Posterior vena cava (tissue), 2 donors: ENCODE measurements at regions not wholly inside any gene's neighbourhood (a gene's known extent, or its start where the extent isn't known, plus 50 kb on each side); places are given as distances from the start of the nearest gene placed in this dataset.
"Not testable (repeated sequence)": the region's sequence is repeated elsewhere in the genome, so short reads cannot be mapped to it uniquely, and the experiment has no call there.

ENCODE experiments used
- DNase-seq: peaks from one replicate; pipeline ENCODE4 v3.0.0-alpha.2; 2020; ENCODE audit warnings: low spot score
- intact Hi-C, 2 donors: fragments of 100-400 bp; cut with DNase I; formaldehyde crosslinking; loops; one replicate each; pipeline versions ENCODE4 v1.14.1 to v1.14.2; 2022 to 2023
- donor health status: DM: yes; HTN: yes; CAD: no.
- donor health status: DM: yes; HTN: yes; CAD: no.

- DNase-seq: no peak
- intact Hi-C loops: no loop called here
Observed at GRCh38 chr6:86756640-86757229, 180.6 kb upstream of the HTR1E start.

GRCh38 chr6:86744048-86744447, 193.3 kb upstream of the HTR1E start:
- intact Hi-C loops: no loop called here
- DNase-seq: no peak

GRCh38 chr6:86738078-86738477, 199.2 kb upstream of the HTR1E start:
- intact Hi-C loops: no loop called here
- DNase-seq: no peak

GRCh38 chr6:86731631-86732030, 205.7 kb upstream of the HTR1E start:
- intact Hi-C loops, DNase-seq: not testable (repeated sequence)

- intact Hi-C loops, DNase-seq: not testable (repeated sequence)
Observed at GRCh38 chr6:86730772-86731171, 206.6 kb upstream of the HTR1E start.

GRCh38 chr6:86730216-86730615, 207.1 kb upstream of the HTR1E start:
- intact Hi-C loops: no loop called here
- DNase-seq: no peak

GRCh38 chr6:86728976-86729375, 208.4 kb upstream of the HTR1E start:
- no peak for DNase-seq
- intact Hi-C loops: no loop called here

GRCh38 chr6:86724695-86725094, 212.6 kb upstream of the HTR1E start:
- DNase-seq: no peak
- intact Hi-C loops: no loop called here

GRCh38 chr6:86723729-86724128, 213.6 kb upstream of the HTR1E start:
- intact Hi-C loops: no loop called here
- no peak for DNase-seq

- no peak for DNase-seq
- intact Hi-C loops: no loop called here
Observed at GRCh38 chr6:86723151-86723550, 214.2 kb upstream of the HTR1E start.

- DNase-seq: no peak
- intact Hi-C loops: no loop called here
Observed at GRCh38 chr6:86722131-86722530, 215.2 kb upstream of the HTR1E start.

- intact Hi-C loops: no loop called here
- DNase-seq: no peak
Observed at GRCh38 chr6:86715676-86716075, 221.7 kb upstream of the HTR1E start.

- intact Hi-C loops: no loop called here
- no peak for DNase-seq
Observed at GRCh38 chr6:86712039-86712438, 225.3 kb upstream of the HTR1E start.

GRCh38 chr6:86707545-86708120, 229.7 kb upstream of the HTR1E start:
- intact Hi-C loops: no loop called here
- no peak for DNase-seq

- intact Hi-C loops: no loop called here
- DNase-seq: no peak
Observed at GRCh38 chr6:86706449-86706848, 230.9 kb upstream of the HTR1E start.

GRCh38 chr6:86701228-86701627, 236.1 kb upstream of the HTR1E start:
- intact Hi-C loops, DNase-seq: not testable (repeated sequence)

GRCh38 chr6:86686496-86686895, 250.8 kb upstream of the HTR1E start:
- no peak for DNase-seq

GRCh38 chr6:86685230-86685797, 252.0 kb upstream of the HTR1E start:
- DNase-seq: no peak
- intact Hi-C loops: no loop called here

More at GRCh38 chr6:86686496-86686895, 250.8 kb upstream of the HTR1E start:
- intact Hi-C loops: no loop called here

GRCh38 chr6:86683132-86683908, 254.0 kb upstream of the HTR1E start:
- intact Hi-C loops: no loop called here
- DNase-seq: no peak

GRCh38 chr6:86682297-86682696, 255.0 kb upstream of the HTR1E start:
- no peak for DNase-seq
- intact Hi-C loops: no loop called here
